ENCODE measurements at regions not wholly inside any gene's neighbourhood (a gene's known extent, or its start where the extent isn't known, plus 50 kb on each side); places are given as distances from the start of the nearest gene placed in this dataset. TPM values are rescaled to one million over a fixed set of nuclear protein-coding genes. Genes with fewer than 3 reads are reported as not detected.
"Not testable (repeated sequence)": the region's sequence is repeated elsewhere in the genome, so short reads cannot be mapped to it uniquely, and the experiment has no call there.

GRCh38 chr2:242119682-242120081 is 250.2 kb downstream of the RTP5 start:
- not testable (repeated sequence) for H3K4me2 ChIP-seq (ENCODE audit: low read length); H3K27me3 ChIP-seq (ENCODE audit: control insufficient read depth, insufficient read depth, low read length); H3K36me3 ChIP-seq (ENCODE audit: insufficient read depth, low read length); H3K4me1 ChIP-seq (ENCODE audit: control insufficient read depth, insufficient read depth, low read length); H3K9ac ChIP-seq (ENCODE audit: low read depth, low read length); H3K4me3 ChIP-seq (ENCODE audit: low read length); H3K9me3 ChIP-seq (replicated peaks; ENCODE audit: low read length)

GRCh38 chr2:242130682-242131081 is 261.2 kb downstream of the RTP5 start:
- not testable (repeated sequence) for H3K4me2 ChIP-seq (ENCODE audit: low read length); H3K9ac ChIP-seq (ENCODE audit: low read depth, low read length); H3K4me3 ChIP-seq (ENCODE audit: low read length); H3K27me3 ChIP-seq (ENCODE audit: control insufficient read depth, insufficient read depth, low read length); H3K4me1 ChIP-seq (ENCODE audit: control insufficient read depth, insufficient read depth, low read length); H3K36me3 ChIP-seq (ENCODE audit: insufficient read depth, low read length); H3K9me3 ChIP-seq (replicated peaks; ENCODE audit: low read length)

- not testable (repeated sequence) for H3K4me3 ChIP-seq (ENCODE audit: low read length); H3K4me1 ChIP-seq (ENCODE audit: control insufficient read depth, insufficient read depth, low read length); H3K4me2 ChIP-seq (ENCODE audit: low read length); H3K9ac ChIP-seq (ENCODE audit: low read depth, low read length); H3K27me3 ChIP-seq (ENCODE audit: control insufficient read depth, insufficient read depth, low read length); H3K9me3 ChIP-seq (replicated peaks; ENCODE audit: low read length); H3K36me3 ChIP-seq (ENCODE audit: insufficient read depth, low read length)
Observed at GRCh38 chr2:242159921-242160320, 290.4 kb downstream of the RTP5 start.

GRCh38 chr2:242165115-242165514 is 295.6 kb downstream of the RTP5 start:
- not testable (repeated sequence) for H3K27me3 ChIP-seq (ENCODE audit: control insufficient read depth, insufficient read depth, low read length)

GRCh38 chr2:242171290-242171689 is 301.8 kb downstream of the RTP5 start:
- not testable (repeated sequence) for H3K4me3 ChIP-seq (ENCODE audit: low read length); H3K4me2 ChIP-seq (ENCODE audit: low read length); H3K9ac ChIP-seq (ENCODE audit: low read depth, low read length); H3K4me1 ChIP-seq (ENCODE audit: control insufficient read depth, insufficient read depth, low read length); H3K27me3 ChIP-seq (ENCODE audit: control insufficient read depth, insufficient read depth, low read length); H3K9me3 ChIP-seq (replicated peaks; ENCODE audit: low read length); H3K36me3 ChIP-seq (ENCODE audit: insufficient read depth, low read length)

More at GRCh38 chr2:242165115-242165514, 295.6 kb downstream of the RTP5 start:
- H3K4me3 ChIP-seq (ENCODE audit: low read length); H3K9me3 ChIP-seq (replicated peaks; ENCODE audit: low read length); H3K4me2 ChIP-seq (ENCODE audit: low read length); H3K36me3 ChIP-seq (ENCODE audit: insufficient read depth, low read length); H3K9ac ChIP-seq (ENCODE audit: low read depth, low read length); H3K4me1 ChIP-seq (ENCODE audit: control insufficient read depth, insufficient read depth, low read length): not testable (repeated sequence)

Small RNAs in the stretch of these regions (small RNA-seq; reads per million reads assigned to genes)
- gene CICP10 (not detected), gene SEPT14P2 (not detected)

Data from skeletal muscle satellite cell (primary cell).